ENCODE measurements at regions not wholly inside any gene's neighbourhood (a gene's known extent, or its start where the extent isn't known, plus 50 kb on each side); places are given as distances from the start of the nearest gene placed in this dataset.

DNA sequence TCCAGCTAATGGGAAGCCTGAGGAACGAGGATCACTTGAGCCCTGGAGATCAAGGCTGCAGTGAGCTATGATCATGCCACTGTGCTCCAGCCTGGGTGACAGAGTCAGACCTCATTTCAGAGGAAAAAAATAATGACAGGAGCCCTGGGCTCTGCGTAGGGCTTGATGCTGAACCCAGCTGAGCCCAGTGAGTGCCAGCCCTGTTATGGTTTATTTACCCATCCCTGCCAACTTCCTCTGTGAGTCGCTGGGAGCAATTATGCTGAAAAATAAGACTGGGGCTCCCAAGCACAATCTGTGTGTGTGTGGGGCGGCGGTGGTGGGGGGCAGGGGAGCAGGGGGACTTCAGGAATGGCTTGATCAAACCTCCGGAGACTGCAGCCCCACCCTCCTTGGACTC lies 75.9 kb upstream of the PMEPA1 start:
- TF ChIP-seq, protein P1, sequence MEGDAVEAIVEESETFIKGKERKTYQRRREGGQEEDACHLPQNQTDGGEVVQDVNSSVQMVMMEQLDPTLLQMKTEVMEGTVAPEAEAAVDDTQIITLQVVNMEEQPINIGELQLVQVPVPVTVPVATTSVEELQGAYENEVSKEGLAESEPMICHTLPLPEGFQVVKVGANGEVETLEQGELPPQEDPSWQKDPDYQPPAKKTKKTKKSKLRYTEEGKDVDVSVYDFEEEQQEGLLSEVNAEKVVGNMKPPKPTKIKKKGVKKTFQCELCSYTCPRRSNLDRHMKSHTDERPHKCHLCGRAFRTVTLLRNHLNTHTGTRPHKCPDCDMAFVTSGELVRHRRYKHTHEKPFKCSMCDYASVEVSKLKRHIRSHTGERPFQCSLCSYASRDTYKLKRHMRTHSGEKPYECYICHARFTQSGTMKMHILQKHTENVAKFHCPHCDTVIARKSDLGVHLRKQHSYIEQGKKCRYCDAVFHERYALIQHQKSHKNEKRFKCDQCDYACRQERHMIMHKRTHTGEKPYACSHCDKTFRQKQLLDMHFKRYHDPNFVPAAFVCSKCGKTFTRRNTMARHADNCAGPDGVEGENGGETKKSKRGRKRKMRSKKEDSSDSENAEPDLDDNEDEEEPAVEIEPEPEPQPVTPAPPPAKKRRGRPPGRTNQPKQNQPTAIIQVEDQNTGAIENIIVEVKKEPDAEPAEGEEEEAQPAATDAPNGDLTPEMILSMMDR (IDR thresholded peaks at IDR 0.05) = no peak
- TF ChIP-seq POLR2AphosphoS5 (IDR thresholded peaks at IDR 0.05) = no peak
- H3K4me3 ChIP-seq = no peak overlapping the region
- no peak overlapping the region for H3K27ac ChIP-seq
- no peaks in the 10 kb centered on the region for H3K9me3 ChIP-seq
- no peaks in the 10 kb centered on the region for H3K4me1 ChIP-seq
- H3K36me3 ChIP-seq = no peaks in the 10 kb centered on the region
- H3K27me3 ChIP-seq = no peaks in the 10 kb centered on the region
- intact Hi-C loops (cut with DNase I; ENCODE audit: low total_unique reads) = loop anchor here (5.0 kb wide), 1 partner anchor 1977 kb away; no protein-coding TSS in a partner anchor
- no peak for DNase-seq (ENCODE audit: low spot score in 2 of 2)

DNA sequence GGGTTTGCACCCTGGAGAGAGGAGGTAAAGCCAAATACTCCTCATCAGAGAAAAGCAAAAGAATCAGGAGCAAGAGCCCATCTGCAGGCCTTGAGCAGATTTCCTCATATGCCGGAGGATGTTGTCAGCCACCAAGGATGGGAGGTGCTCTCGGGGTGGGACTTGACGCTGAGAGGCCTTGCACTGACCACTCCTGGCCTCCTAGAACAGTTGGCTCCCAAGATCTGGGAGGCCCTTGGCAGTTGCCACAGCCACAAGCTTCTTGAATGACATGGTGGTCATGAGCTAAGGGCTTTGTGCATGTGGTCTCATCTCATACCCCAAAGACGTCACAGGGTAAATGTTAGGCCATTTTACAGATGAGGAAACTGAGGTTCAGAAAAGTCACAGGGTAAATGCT lies 75.2 kb upstream of the PMEPA1 start:
- no peak for DNase-seq (ENCODE audit: low spot score in 2 of 2)
- no peak overlapping the region for H3K27ac ChIP-seq
- TF ChIP-seq POLR2A (IDR thresholded peaks at IDR 0.05) = no peak
- no peaks in the 10 kb centered on the region for H3K9me3 ChIP-seq
- H3K27me3 ChIP-seq = no peaks in the 10 kb centered on the region
- H3K36me3 ChIP-seq = no peaks in the 10 kb centered on the region
- intact Hi-C loops (cut with DNase I; ENCODE audit: low total_unique reads) = loop anchor here (5.0 kb wide), 1 partner anchor 1977 kb away; no protein-coding TSS in a partner anchor
- no peaks in the 10 kb centered on the region for H3K4me1 ChIP-seq
- H3K4me3 ChIP-seq = no peak overlapping the region

DNA sequence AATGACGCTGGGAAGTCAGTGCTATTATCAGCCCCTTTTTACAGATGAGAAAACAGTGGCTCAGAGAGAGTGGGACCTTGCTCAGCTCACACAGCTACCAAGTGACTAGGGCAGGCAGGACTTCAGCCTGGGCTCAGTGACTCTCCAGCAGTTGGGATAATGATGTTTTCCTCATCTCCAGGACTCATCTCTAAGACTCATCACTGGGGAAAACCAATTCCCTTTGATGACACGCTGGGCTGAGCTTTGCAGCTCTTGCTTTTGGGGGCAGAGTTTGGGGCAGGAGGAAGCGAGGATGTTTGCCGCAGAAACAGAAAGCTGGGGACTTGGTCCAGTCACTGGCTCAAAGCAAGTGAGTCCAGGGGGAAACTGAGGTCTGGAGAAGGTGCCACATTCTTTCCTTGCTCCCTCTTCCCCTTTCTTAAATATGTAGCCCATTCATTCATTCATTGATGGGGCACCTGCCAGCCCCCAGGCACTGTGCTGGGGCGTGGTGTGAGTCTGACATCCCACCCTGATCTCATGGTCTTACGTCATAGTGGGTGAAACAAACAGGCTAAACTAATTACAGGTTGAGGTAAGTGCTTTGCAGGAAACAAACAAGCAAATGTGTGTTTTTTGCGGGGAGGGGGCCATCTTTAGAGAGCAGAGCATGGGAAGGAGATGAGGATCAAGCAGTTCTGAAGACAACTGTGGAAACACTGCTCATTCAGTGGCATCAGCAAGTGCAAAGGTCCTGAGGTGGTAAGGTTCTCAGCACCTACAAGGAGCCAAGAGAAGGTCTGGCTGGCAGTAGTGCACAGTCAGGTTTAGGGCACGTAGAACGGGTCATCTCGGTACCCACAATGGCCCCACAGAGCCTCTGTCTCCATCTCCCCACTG lies 74.4 kb upstream of the PMEPA1 start:
- Histone ChIP-seq H3K27ac (no peak overlapping the region), H3K4me1 (no peaks in the 10 kb centered on the region), H3K36me3 (no peaks in the 10 kb centered on the region), H3K4me3 (no peak overlapping the region), H3K9me3 (no peaks in the 10 kb centered on the region), H3K27me3 (no peaks in the 10 kb centered on the region)
- intact Hi-C loops (cut with DNase I; ENCODE audit: low total_unique reads) = loop anchor here (5.0 kb wide), 1 partner anchor 1048 kb away; no protein-coding TSS in a partner anchor
- no peak for DNase-seq (ENCODE audit: low spot score in 2 of 2)
- TF ChIP-seq POLR2AphosphoS5 (IDR thresholded peaks at IDR 0.05) (no peak), POLR2A (IDR thresholded peaks at IDR 0.05) (no peak)
- TF ChIP-seq, protein P1 (IDR thresholded peaks at IDR 0.05) = no peak

DNA sequence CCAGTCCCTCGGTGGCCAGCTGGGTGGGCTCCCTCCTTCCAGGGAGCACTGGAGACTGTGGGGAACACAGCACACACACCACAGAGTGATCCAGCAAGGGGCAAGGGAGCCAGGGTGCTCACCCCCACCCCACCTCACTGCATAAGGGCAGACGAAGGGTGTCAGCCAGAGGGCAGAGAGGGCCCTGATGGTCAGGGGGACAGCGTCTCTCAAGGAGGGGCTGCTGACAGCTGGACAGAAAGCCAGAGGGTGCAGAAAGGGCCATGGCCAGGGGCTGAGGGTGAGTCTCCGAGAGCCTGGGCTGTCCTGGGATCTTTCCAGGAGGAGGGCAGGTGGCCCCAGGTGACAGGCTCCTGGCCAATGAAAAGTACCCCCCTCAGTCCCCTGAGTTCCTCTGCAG lies 73.4 kb upstream of the PMEPA1 start:
- DNase-seq (ENCODE audit: low spot score in 2 of 2) = no peak

DNA sequence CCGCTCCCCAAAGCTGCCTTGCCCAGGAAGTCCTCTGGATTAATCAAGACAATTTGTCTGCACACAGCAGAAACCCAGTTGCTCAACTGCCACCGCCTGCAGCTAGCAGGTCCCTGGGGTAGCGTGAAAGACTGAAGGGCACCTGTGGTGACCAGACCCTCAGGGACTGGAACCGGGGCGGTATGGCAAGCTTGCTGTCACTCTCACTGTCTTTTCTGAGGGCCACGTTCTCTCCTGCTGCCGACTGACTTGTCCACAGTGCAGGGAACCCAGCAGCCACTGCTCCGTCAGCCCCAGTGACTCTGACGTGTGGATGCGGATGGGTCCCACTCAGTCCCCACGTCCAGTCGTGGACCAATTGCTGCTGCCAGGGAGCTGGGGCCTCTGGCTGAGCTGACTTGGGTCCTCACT lies 72.8 kb upstream of the PMEPA1 start:
- Histone ChIP-seq H3K27me3 (no peaks in the 10 kb centered on the region), H3K9me3 (no peaks in the 10 kb centered on the region), H3K4me3 (no peak overlapping the region), H3K4me1 (no peaks in the 10 kb centered on the region), H3K36me3 (no peaks in the 10 kb centered on the region), H3K27ac (no peak overlapping the region)
- no peak for DNase-seq (ENCODE audit: low spot score in 2 of 2)
- intact Hi-C loops (cut with DNase I; ENCODE audit: low total_unique reads) = loop anchor here (5.0 kb wide), 1 partner anchor 1050 kb away; no protein-coding TSS in a partner anchor
- TF ChIP-seq, protein P1 (IDR thresholded peaks at IDR 0.05) = no peak

More for the DNA sequence above, 73.4 kb upstream of the PMEPA1 start:
- intact Hi-C loops (cut with DNase I; ENCODE audit: low total_unique reads) = loop anchor here (5.0 kb wide), 1 partner anchor 1049 kb away; no protein-coding TSS in a partner anchor
- TF ChIP-seq, protein P1 (IDR thresholded peaks at IDR 0.05) = no peak
- TF ChIP-seq POLR2AphosphoS5 (IDR thresholded peaks at IDR 0.05) = no peak
- no peak for TF ChIP-seq POLR2A (IDR thresholded peaks at IDR 0.05)
- Histone ChIP-seq H3K27me3 (no peaks in the 10 kb centered on the region), H3K27ac (no peak overlapping the region), H3K9me3 (no peaks in the 10 kb centered on the region), H3K4me3 (no peak overlapping the region), H3K36me3 (no peaks in the 10 kb centered on the region), H3K4me1 (no peaks in the 10 kb centered on the region)

Measured in breast epithelium (tissue), 4 donors.